ENCODE measurements at regions not wholly inside any gene's neighbourhood (a gene's known extent, or its start where the extent isn't known, plus 50 kb on each side); places are given as distances from the start of the nearest gene placed in this dataset.

DNA sequence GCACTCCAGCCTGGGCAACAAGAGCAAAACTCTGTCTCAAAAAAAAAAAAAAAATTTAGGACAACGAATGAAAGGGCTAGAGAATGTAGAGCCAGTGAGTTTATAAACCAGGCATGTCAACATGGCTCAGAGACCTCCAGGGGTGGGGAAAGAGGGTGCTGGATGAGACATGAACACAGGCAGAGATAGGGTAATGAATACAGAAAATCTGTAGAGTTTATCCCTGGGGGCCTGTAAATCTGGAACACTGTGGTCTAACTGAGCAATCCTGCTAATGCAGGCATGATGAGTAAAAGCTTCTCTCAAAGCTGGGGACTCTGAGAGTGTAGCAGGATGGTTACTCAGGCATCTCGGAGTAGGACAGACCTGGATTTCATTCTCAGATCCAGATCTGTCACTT lies 59.2 kb upstream of the IGFBP2 start:
- TF ChIP-seq POLR2A (IDR thresholded peaks at IDR 0.05; ENCODE audit: low read length), result no peak
- TF ChIP-seq GATA1 (IDR thresholded peaks at IDR 0.05; ENCODE audit: low read depth, low read length), result no peak

Measured in erythroblast (primary cell).